Activated B cell treated with CpG ODN at 0.5 μM for 24 hours (primary cell): ENCODE measurements at regions not wholly inside any gene's neighbourhood (a gene's known extent, or its start where the extent isn't known, plus 50 kb on each side); places are given as distances from the start of the nearest gene placed in this dataset.

Experiments
- ATAC-seq: fragments of 200-7000 bp; cut with Tn5 transposase; one replicate; pipeline ENCODE4 v1.10.0; 2021; ENCODE audit warnings: low read depth, mild to moderate bottlenecking, moderate library complexity
- CTCF ChIA-PET: fragments of 350-600 bp; sonication (Branson Sonifier 250); formaldehyde crosslinking; loops from one replicate; lab custom pipeline; 2021; ENCODE audit warnings: antibody characterized with exemption; lab: Charles Lee
- POLR2A ChIA-PET: fragments of 350-600 bp; sonication (Branson Sonifier 250); formaldehyde crosslinking; loops from one replicate; lab custom pipeline; 2021; ENCODE audit warnings: antibody characterized with exemption; lab: Charles Lee
- DNase-seq: peaks from one replicate; pipeline ENCODE4 v3.0.0; 2022
- H3K27ac Mint-ChIP-seq: one replicate; pipeline ENCODE4 v1.8.0; 2020; ENCODE audit warnings: mixed read lengths
- H3K27me3 Mint-ChIP-seq: one replicate; pipeline ENCODE4 v1.8.0; 2021; ENCODE audit warnings: mixed read lengths
- H3K36me3 Mint-ChIP-seq: one replicate; pipeline ENCODE4 v1.8.0; 2021; ENCODE audit warnings: low read depth, mixed read lengths
- H3K4me1 Mint-ChIP-seq: one replicate; pipeline ENCODE4 v1.8.0; 2021; ENCODE audit warnings: mixed read lengths
- H3K4me3 Mint-ChIP-seq: one replicate; pipeline ENCODE4 v1.8.0; 2020; ENCODE audit warnings: mild to moderate bottlenecking, mixed read lengths
- H3K9me3 Mint-ChIP-seq: one replicate; pipeline ENCODE4 v1.8.0; 2020; ENCODE audit warnings: mixed read lengths
- intact Hi-C: fragments of 100-400 bp; cut with micrococcal nuclease; formaldehyde crosslinking; loops from one replicate; pipeline ENCODE4 v1.15.1; 2024
- TF ChIP-seq, protein P1 (sequence below): fragments of 200-600 bp; IDR thresholded peaks from one replicate; pipeline ENCODE4 v1.8.0; 2022; ENCODE audit warnings: antibody characterized with exemption, mild to moderate bottlenecking

DNA sequence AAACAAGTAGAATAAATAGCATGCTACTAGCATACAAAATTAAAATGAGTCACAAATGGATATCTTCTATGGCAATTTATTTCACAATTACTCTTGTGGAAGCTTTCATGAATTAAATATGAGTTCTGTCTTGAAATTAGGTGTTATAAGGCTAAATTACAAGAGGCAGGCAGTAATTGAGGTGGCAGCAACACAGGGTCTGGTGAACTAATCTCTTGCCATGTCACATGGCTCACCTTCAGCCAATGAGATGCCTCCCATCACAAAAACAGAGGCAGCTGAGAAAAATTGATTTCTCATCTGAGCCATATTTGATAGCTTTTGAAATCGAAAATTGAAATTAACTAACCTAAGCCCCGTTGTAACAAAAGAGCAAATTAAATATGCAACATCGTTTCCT is 268.8 kb downstream of the NR2F2 start:
- H3K4me3 Mint-ChIP-seq: no peak overlapping the region
- DNase-seq: no peak
- intact Hi-C loops: no loop called here
- POLR2A ChIA-PET: no interaction called here
- TF ChIP-seq, protein P1, sequence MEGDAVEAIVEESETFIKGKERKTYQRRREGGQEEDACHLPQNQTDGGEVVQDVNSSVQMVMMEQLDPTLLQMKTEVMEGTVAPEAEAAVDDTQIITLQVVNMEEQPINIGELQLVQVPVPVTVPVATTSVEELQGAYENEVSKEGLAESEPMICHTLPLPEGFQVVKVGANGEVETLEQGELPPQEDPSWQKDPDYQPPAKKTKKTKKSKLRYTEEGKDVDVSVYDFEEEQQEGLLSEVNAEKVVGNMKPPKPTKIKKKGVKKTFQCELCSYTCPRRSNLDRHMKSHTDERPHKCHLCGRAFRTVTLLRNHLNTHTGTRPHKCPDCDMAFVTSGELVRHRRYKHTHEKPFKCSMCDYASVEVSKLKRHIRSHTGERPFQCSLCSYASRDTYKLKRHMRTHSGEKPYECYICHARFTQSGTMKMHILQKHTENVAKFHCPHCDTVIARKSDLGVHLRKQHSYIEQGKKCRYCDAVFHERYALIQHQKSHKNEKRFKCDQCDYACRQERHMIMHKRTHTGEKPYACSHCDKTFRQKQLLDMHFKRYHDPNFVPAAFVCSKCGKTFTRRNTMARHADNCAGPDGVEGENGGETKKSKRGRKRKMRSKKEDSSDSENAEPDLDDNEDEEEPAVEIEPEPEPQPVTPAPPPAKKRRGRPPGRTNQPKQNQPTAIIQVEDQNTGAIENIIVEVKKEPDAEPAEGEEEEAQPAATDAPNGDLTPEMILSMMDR: no peak
- ATAC-seq: no peak
- H3K4me1 Mint-ChIP-seq: no peaks in the 10 kb centered on the region
- CTCF ChIA-PET: no interaction called here
- H3K9me3 Mint-ChIP-seq: no peaks in the 10 kb centered on the region
- no peaks in the 10 kb centered on the region for H3K36me3 Mint-ChIP-seq
- no peaks in the 10 kb centered on the region for H3K27me3 Mint-ChIP-seq
- H3K27ac Mint-ChIP-seq: no peak overlapping the region

DNA sequence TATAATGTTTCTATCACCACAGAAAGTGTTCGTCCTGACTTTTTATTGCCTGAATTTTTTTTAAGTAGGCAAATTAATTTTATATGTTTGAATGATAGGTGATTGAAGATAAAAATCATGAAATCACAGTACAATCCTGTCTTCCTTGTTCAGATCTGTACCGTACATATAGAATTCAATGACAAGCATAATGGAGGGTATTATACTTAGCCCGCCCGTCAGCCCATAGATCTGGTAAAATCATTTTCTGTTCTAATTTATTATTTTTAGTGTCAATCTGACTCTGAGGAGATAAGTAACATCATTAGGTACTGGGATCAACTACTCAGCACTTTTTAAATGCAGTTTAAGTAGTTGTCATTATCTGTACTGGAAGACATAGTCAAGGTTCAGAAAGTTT is 269.9 kb downstream of the NR2F2 start:
- no peaks in the 10 kb centered on the region for H3K4me1 Mint-ChIP-seq
- no peaks in the 10 kb centered on the region for H3K27me3 Mint-ChIP-seq
- H3K36me3 Mint-ChIP-seq: no peaks in the 10 kb centered on the region
- TF ChIP-seq, protein P1: no peak
- intact Hi-C loops: no loop called here
- ChIA-PET POLR2A (no interaction called here), CTCF (no interaction called here)
- H3K27ac Mint-ChIP-seq: no peak overlapping the region
- no peaks in the 10 kb centered on the region for H3K9me3 Mint-ChIP-seq
- ATAC-seq: no peak
- no peak overlapping the region for H3K4me3 Mint-ChIP-seq
- no peak for DNase-seq

DNA sequence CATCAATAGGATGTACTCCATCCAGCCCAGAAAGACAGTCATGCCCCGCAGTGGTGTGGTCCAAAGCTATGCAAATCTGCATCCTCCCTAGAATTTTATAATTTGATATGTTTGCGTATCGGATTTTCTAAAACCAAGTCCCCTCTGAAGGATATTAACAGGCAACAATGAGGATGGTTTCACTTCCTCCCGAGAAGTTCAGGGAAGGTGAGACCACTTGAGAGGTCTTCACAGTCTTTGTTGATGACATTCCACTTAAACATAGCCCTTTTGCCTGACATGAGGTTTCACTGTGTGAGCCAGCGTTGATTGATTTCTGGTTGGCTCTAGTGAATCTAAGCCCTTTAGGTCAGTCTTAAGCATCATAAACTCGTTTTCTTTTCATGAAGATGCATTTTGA is 276.1 kb downstream of the NR2F2 start:
- ChIA-PET CTCF (no interaction called here), POLR2A (no interaction called here)
- ATAC-seq (no peak), DNase-seq (no peak)
- intact Hi-C loops: no loop called here
- Mint-ChIP-seq H3K27ac (no peak overlapping the region), H3K4me1 (no peaks in the 10 kb centered on the region), H3K27me3 (no peaks in the 10 kb centered on the region), H3K9me3 (peaks cover 2% of the 10 kb centered on the region), H3K4me3 (no peak overlapping the region), H3K36me3 (no peaks in the 10 kb centered on the region)
- TF ChIP-seq, protein P1: no peak

DNA sequence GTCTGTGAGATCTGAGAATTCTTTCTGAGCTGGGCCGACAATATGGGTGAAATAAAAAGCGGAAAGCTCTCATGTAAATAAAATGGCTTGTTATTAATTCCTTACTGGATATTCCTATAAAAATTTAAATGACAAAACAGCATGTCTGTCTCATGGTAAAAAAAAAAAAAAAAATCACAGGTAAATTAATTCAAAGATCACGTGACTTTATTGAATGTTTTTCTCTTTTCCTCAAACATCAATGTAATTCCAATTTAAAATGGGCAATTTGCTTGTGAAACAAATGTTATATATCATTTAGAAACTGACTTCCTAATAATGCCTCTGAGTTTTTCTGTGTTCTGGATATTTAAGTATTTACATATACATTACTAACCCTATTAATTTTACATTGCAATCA is 280.3 kb downstream of the NR2F2 start:
- POLR2A ChIA-PET: no interaction called here
- Mint-ChIP-seq H3K27me3 (no peaks in the 10 kb centered on the region), H3K4me1 (no peaks in the 10 kb centered on the region), H3K36me3 (no peaks in the 10 kb centered on the region), H3K27ac (no peak overlapping the region), H3K9me3 (peaks cover 17% of the 10 kb centered on the region), H3K4me3 (no peak overlapping the region)
- intact Hi-C loops: no loop called here
- DNase-seq: no peak
- no peak for ATAC-seq
- TF ChIP-seq, protein P1: no peak
- CTCF ChIA-PET: no interaction called here

DNA sequence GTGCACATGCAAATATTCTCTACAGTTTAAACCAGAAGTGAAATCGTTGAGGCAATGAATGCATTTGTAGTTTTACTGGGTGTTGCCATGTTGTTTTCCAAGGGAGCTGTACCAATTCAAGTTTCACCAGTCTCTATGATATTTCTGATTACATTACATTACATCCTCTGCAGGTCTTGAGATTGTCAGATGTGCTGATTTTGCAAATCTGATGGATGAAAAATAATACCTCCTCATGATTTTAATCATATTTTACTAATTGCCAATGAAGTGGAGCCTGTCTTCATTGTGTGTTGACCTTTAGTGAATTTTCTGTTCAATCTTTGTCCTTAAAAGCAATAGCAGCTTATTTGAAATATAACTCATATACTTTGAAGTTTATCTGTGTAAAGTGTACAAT is 282.4 kb downstream of the NR2F2 start:
- TF ChIP-seq, protein P1: no peak
- DNase-seq (no peak), ATAC-seq (no peak)
- no peaks in the 10 kb centered on the region for H3K36me3 Mint-ChIP-seq
- intact Hi-C loops: no loop called here
- no peak overlapping the region for H3K4me3 Mint-ChIP-seq
- POLR2A ChIA-PET: no interaction called here
- H3K27ac Mint-ChIP-seq: no peak overlapping the region
- peaks cover 22% of the 10 kb centered on the region for H3K9me3 Mint-ChIP-seq
- no peaks in the 10 kb centered on the region for H3K4me1 Mint-ChIP-seq
- H3K27me3 Mint-ChIP-seq: no peaks in the 10 kb centered on the region
- CTCF ChIA-PET: no interaction called here
